Mesendoderm (in vitro differentiated cells): ENCODE measurements at regions not wholly inside any gene's neighbourhood (a gene's known extent, or its start where the extent isn't known, plus 50 kb on each side); places are given as distances from the start of the nearest gene placed in this dataset.
"Not testable (repeated sequence)": the region's sequence is repeated elsewhere in the genome, so short reads cannot be mapped to it uniquely, and the experiment has no call there.

ENCODE experiments used
- DNase-seq: peaks from one replicate; pipeline ENCODE4 v3.0.0; 2013
- H2AK5ac ChIP-seq: 2 replicates; pipeline ENCODE4 v1.6.1; 2013; ENCODE audit warnings: low read length, inconsistent platforms
- H2BK120ac ChIP-seq: 2 replicates; pipeline ENCODE4 v1.6.1; 2013; ENCODE audit warnings: low read depth, mild to moderate bottlenecking, low read length, moderate library complexity, mixed read lengths
- H2BK15ac ChIP-seq: replicated peaks from 2 replicates; pipeline ENCODE4 v1.6.1; 2013; ENCODE audit warnings: low read depth, mild to moderate bottlenecking, moderate library complexity
- H2BK5ac ChIP-seq: 2 replicates; pipeline ENCODE4 v1.6.1; 2013; ENCODE audit warnings: low read length, inconsistent platforms
- H3K18ac ChIP-seq: 2 replicates; pipeline ENCODE4 v1.6.1; 2013; ENCODE audit warnings: mild to moderate bottlenecking, low read length, mixed read lengths
- H3K23ac ChIP-seq: one replicate; pipeline ENCODE4 v1.6.1; 2013; ENCODE audit warnings: low read length
- H3K27ac ChIP-seq: 2 replicates; pipeline ENCODE4 v1.5.1; 2013; ENCODE audit warnings: low read depth, mild to moderate bottlenecking, inconsistent platforms, low read length, moderate library complexity
- H3K27me3 ChIP-seq: 2 replicates; pipeline ENCODE4 v1.6.1; 2013; ENCODE audit warnings: low read length, control low read depth, mild to moderate bottlenecking, inconsistent platforms; ENCODE audit not compliant: insufficient read depth, poor library complexity
- H3K36me3 ChIP-seq: 2 replicates; pipeline ENCODE4 v1.6.1; 2013; ENCODE audit warnings: low read length, inconsistent platforms; ENCODE audit not compliant: control insufficient read depth, insufficient read depth
- H3K4ac ChIP-seq: one replicate; pipeline ENCODE4 v1.6.1; 2013; ENCODE audit warnings: low read depth, mild to moderate bottlenecking, low read length, moderate library complexity
- H3K4me1 ChIP-seq: 2 replicates; pipeline ENCODE4 v1.6.1; 2013; ENCODE audit warnings: low read depth, low read length, inconsistent platforms; ENCODE audit not compliant: control insufficient read depth
- H3K4me2 ChIP-seq: 2 replicates; pipeline ENCODE4 v1.6.1; 2013; ENCODE audit warnings: low read length
- H3K4me3 ChIP-seq: 2 replicates; pipeline ENCODE4 v1.5.1; 2013; ENCODE audit warnings: mild to moderate bottlenecking, low read length
- H3K56ac ChIP-seq: one replicate; pipeline ENCODE4 v1.6.1; 2013; ENCODE audit warnings: low read length
- H3K79me1 ChIP-seq: 2 replicates; pipeline ENCODE4 v1.6.1; 2013; ENCODE audit warnings: low read length, inconsistent platforms
- H3K79me2 ChIP-seq: 2 replicates; pipeline ENCODE4 v1.6.1; 2013; ENCODE audit warnings: mild to moderate bottlenecking, low read length; ENCODE audit not compliant: control insufficient read depth, insufficient read depth
- H3K9ac ChIP-seq: 2 replicates; pipeline ENCODE4 v1.6.1; 2013; ENCODE audit warnings: low read length, inconsistent platforms
- H4K5ac ChIP-seq: one replicate; pipeline ENCODE4 v1.6.1; 2013; ENCODE audit warnings: low read length
- H4K8ac ChIP-seq: one replicate; pipeline ENCODE4 v1.6.1; 2013; ENCODE audit warnings: low read depth, mild to moderate bottlenecking, control low read depth, low read length, moderate library complexity
- WGBS: extraction: QIAGEN DNeasy Blood & Tissue Kit; methylation state at CpG from one replicate; pipeline ENCODE4 v1.1.7; 2013; ENCODE audit warnings: low lambda C conversion rate, missing lambda C conversion rate; ENCODE audit not compliant: insufficient coverage; ENCODE audit errors: extremely low coverage; 5-methylcytosine and 5-hydroxymethylcytosine counted together

- Histone ChIP-seq H3K56ac (no peak overlapping the region), H2BK120ac (no peak overlapping the region), H3K23ac (no peak overlapping the region), H4K5ac (no peak overlapping the region), H3K79me1 (no peaks in the 10 kb centered on the region), H3K4ac (no peak overlapping the region), H4K8ac (no peak overlapping the region), H3K4me1 (peaks cover 2% of the 10 kb centered on the region), H3K4me2 (no peak overlapping the region), H2AK5ac (no peak overlapping the region), H2BK5ac (no peak overlapping the region), H3K27ac (no peak overlapping the region), H2BK15ac (peak overlapping the region; percentile 94), H3K9ac (no peak overlapping the region), H3K27me3 (no peaks in the 10 kb centered on the region), H3K36me3 (no peaks in the 10 kb centered on the region), H3K18ac (no peak overlapping the region), H3K79me2 (no peaks in the 10 kb centered on the region), H3K4me3 (no peak overlapping the region)
- no peak for DNase-seq
- WGBS: no CpG with 5 or more reads among the region's 3 CpGs
These were observed 229.6 kb downstream of the OPA1 start for GRCh38 chr3:193822492-193823212.

GRCh38 chr3:193823213-193823605, 230.2 kb downstream of the OPA1 start:
- not testable (repeated sequence) for H3K18ac ChIP-seq, DNase-seq, H3K4ac ChIP-seq, H4K5ac ChIP-seq, H3K36me3 ChIP-seq, H3K27me3 ChIP-seq, H3K27ac ChIP-seq, H3K79me2 ChIP-seq, H3K4me2 ChIP-seq, H3K23ac ChIP-seq, H3K4me1 ChIP-seq, H2AK5ac ChIP-seq, H3K9ac ChIP-seq, H3K56ac ChIP-seq, H3K79me1 ChIP-seq, H3K4me3 ChIP-seq, H2BK15ac ChIP-seq, H2BK120ac ChIP-seq, H2BK5ac ChIP-seq, H4K8ac ChIP-seq
- no CpG with 5 or more reads among the region's 3 CpGs for WGBS

- Histone ChIP-seq H3K36me3 (no peaks in the 10 kb centered on the region), H2BK5ac (no peak overlapping the region), H3K9ac (no peak overlapping the region), H3K27me3 (no peaks in the 10 kb centered on the region), H4K5ac (no peak overlapping the region), H2AK5ac (no peak overlapping the region), H2BK120ac (no peak overlapping the region), H3K79me2 (no peaks in the 10 kb centered on the region), H3K23ac (no peak overlapping the region), H3K4ac (no peak overlapping the region), H3K27ac (no peak overlapping the region), H3K79me1 (no peaks in the 10 kb centered on the region), H2BK15ac (no peak overlapping the region), H3K4me2 (no peak overlapping the region), H3K4me1 (peaks cover 2% of the 10 kb centered on the region), H3K4me3 (no peak overlapping the region), H4K8ac (no peak overlapping the region), H3K56ac (no peak overlapping the region), H3K18ac (no peak overlapping the region)
- DNase-seq: no peak
These were observed 231.4 kb downstream of the OPA1 start for GRCh38 chr3:193824365-193824764.

- Histone ChIP-seq H3K79me2 (no peaks in the 10 kb centered on the region), H3K56ac (no peak overlapping the region), H3K9ac (no peak overlapping the region), H2BK15ac (no peak overlapping the region), H2BK5ac (no peak overlapping the region), H3K27ac (no peak overlapping the region), H4K8ac (no peak overlapping the region), H4K5ac (no peak overlapping the region), H3K4me2 (no peak overlapping the region), H3K27me3 (no peaks in the 10 kb centered on the region), H3K23ac (no peak overlapping the region), H3K4ac (no peak overlapping the region), H3K18ac (no peak overlapping the region), H3K36me3 (no peaks in the 10 kb centered on the region), H3K79me1 (no peaks in the 10 kb centered on the region), H2AK5ac (no peak overlapping the region), H2BK120ac (no peak overlapping the region), H3K4me3 (no peak overlapping the region), H3K4me1 (peaks cover 2% of the 10 kb centered on the region)
- no CpG with 5 or more reads among the region's 6 CpGs for WGBS
- DNase-seq: no peak
These were observed 232.6 kb downstream of the OPA1 start for GRCh38 chr3:193825617-193826016.

- no CpG with 5 or more reads among the region's 12 CpGs for WGBS
- peak overlapping the region; percentile 15 for H3K18ac ChIP-seq
These were observed 233.3 kb downstream of the OPA1 start for GRCh38 chr3:193826159-193826795.

More at GRCh38 chr3:193826159-193826795, 233.3 kb downstream of the OPA1 start:
- H3K4me1 ChIP-seq: peaks cover 2% of the 10 kb centered on the region
- no peaks in the 10 kb centered on the region for H3K36me3 ChIP-seq
- H3K27ac ChIP-seq: no peak overlapping the region
- H3K4ac ChIP-seq: no peak overlapping the region
- H3K9ac ChIP-seq: no peak overlapping the region
- no peak overlapping the region for H3K4me2 ChIP-seq
- no peak overlapping the region for H3K23ac ChIP-seq
- H4K5ac ChIP-seq: no peak overlapping the region
- H3K79me2 ChIP-seq: no peaks in the 10 kb centered on the region
- H2BK120ac ChIP-seq: no peak overlapping the region
- H2BK5ac ChIP-seq: no peak overlapping the region
- no peak overlapping the region for H3K4me3 ChIP-seq
- no peak overlapping the region for H3K56ac ChIP-seq
- H2BK15ac ChIP-seq: no peak overlapping the region
- no peaks in the 10 kb centered on the region for H3K27me3 ChIP-seq
- peak; percentile 67 for DNase-seq
- H3K79me1 ChIP-seq: no peaks in the 10 kb centered on the region
- H4K8ac ChIP-seq: no peak overlapping the region
- no peak overlapping the region for H2AK5ac ChIP-seq
